ENCODE measurements at regions not wholly inside any gene's neighbourhood (a gene's known extent, or its start where the extent isn't known, plus 50 kb on each side); places are given as distances from the start of the nearest gene placed in this dataset.

DNA sequence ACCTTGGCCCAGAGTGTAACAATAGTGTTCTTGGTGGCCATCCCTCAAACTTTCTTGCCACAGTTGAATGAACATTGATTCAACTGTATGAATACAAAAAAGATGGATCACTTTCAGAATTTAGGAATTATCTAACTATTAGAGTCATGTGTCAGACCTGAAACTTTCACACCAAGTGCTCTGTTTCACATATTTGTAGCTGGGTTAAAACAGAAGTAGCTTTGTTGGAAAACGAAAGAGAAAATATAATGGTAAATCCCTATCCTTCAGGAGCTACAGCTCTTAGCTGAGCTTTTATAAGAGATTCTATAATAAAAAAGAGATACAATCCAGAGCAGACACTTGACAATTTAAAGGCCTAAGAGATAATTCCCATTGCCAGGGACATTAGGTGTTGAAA is 719.3 kb downstream of the JRKL start:
- TF ChIP-seq YBX1 (IDR thresholded peaks at IDR 0.05): no peak
- no peaks in the 10 kb centered on the region for H3K4me1 ChIP-seq (replicated peaks in 1 of 2; ENCODE audit: control insufficient read depth in 2 of 2, insufficient read depth in 2 of 2, low read length in 2 of 2)
- H3K9ac ChIP-seq (ENCODE audit: insufficient read depth in 1 of 2, low read depth in 2 of 2, low read length in 2 of 2): no peak overlapping the region
- no peaks in the 10 kb centered on the region for H3K79me2 ChIP-seq (ENCODE audit: control insufficient read depth, insufficient read depth, low read length)
- BruUV-seq (replicated peaks): no TSS peak
- FAIRE-seq (no peak), ATAC-seq (no peak), DNase-seq (ENCODE audit: extremely low read depth in 1 of 4, low spot score in 3 of 4) (no peak)
- no peak overlapping the region for H3K4me3 ChIP-seq
- WGBS (ENCODE audit: insufficient coverage, low coverage, missing lambda C conversion rate): 0% methylated on average over 1 of the region's 1 CpG
- H3K4me2 ChIP-seq (ENCODE audit: insufficient read depth, low read length): no peak overlapping the region
- H3K9me1 ChIP-seq (ENCODE audit: control insufficient read depth, insufficient read depth, low read length): no peaks in the 10 kb centered on the region
- H2AFZ ChIP-seq (ENCODE audit: low read depth, low read length): no peak overlapping the region
- ChIA-PET POLR2A (no interaction called here), CTCF (ENCODE audit: low intra/inter-chr PET ratio) (no interaction called here)
- intact Hi-C loops (cut with micrococcal nuclease) (no loop called here), in situ Hi-C loops (cut with MboI) (no loop called here)
- no peaks in the 10 kb centered on the region for H3K9me3 ChIP-seq (replicated peaks; ENCODE audit: control insufficient read depth, insufficient read depth, low read depth, low read length)
- no peak overlapping the region for H3K27ac ChIP-seq (ENCODE audit: extremely low read depth, low read depth, low read length)
- no peaks in the 10 kb centered on the region for H4K20me1 ChIP-seq (replicated peaks; ENCODE audit: control insufficient read depth, insufficient read depth, low read length)
- no peaks in the 10 kb centered on the region for H3K27me3 ChIP-seq (ENCODE audit: control insufficient read depth in 2 of 2, insufficient read depth in 2 of 2, low read length in 2 of 2)
- H3K36me3 ChIP-seq (ENCODE audit: control insufficient read depth, insufficient read depth, low read length): no peaks in the 10 kb centered on the region

DNA sequence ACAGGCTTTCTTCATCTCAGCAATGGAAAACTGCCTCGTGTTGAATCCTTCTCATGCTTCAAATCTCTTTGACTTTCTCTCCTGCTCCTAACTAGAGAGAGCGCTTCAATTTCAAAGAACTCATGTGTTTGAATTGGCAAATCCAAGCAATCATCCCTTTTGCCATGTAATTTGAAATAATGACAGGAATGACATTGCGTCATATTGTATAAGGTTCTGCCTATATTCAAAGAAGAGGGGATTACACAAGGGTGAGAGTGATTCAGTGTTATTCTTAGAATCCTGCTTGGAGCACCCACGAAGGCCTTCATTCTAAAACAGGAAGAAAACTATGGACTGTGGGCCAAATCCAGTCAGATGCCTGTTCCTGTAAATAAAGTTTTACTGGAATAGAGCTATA is 720.6 kb downstream of the JRKL start:
- FAIRE-seq: no peak
- H2AFZ ChIP-seq (ENCODE audit: low read depth, low read length): no peak overlapping the region
- H3K27ac ChIP-seq (ENCODE audit: extremely low read depth, low read depth, low read length): no peak overlapping the region
- H3K9me1 ChIP-seq (ENCODE audit: control insufficient read depth, insufficient read depth, low read length): no peaks in the 10 kb centered on the region
- no peak overlapping the region for H3K9ac ChIP-seq (ENCODE audit: insufficient read depth in 1 of 2, low read depth in 2 of 2, low read length in 2 of 2)
- H3K36me3 ChIP-seq (ENCODE audit: control insufficient read depth, insufficient read depth, low read length): no peaks in the 10 kb centered on the region
- no peaks in the 10 kb centered on the region for H4K20me1 ChIP-seq (replicated peaks; ENCODE audit: control insufficient read depth, insufficient read depth, low read length)
- H3K4me1 ChIP-seq (replicated peaks in 1 of 2; ENCODE audit: control insufficient read depth in 2 of 2, insufficient read depth in 2 of 2, low read length in 2 of 2): no peaks in the 10 kb centered on the region
- no peak for DNase-seq (ENCODE audit: extremely low read depth in 1 of 4, low spot score in 3 of 4)
- no TSS peak for BruUV-seq (replicated peaks)
- no peaks in the 10 kb centered on the region for H3K79me2 ChIP-seq (ENCODE audit: control insufficient read depth, insufficient read depth, low read length)
- CTCF ChIA-PET (ENCODE audit: low intra/inter-chr PET ratio): interaction anchor here (1.1 kb wide), 1 partner anchor 12 kb away, joined by 3 read pairs; no protein-coding TSS in a partner anchor
- POLR2A ChIA-PET: no interaction called here
- TF ChIP-seq CEBPB (tag; IDR thresholded peaks at IDR 0.05): peak; percentile 49
- no peak for TF ChIP-seq MEF2D (tag; conservative IDR thresholded peaks at IDR 0.05; ENCODE audit: low read depth)
- no peak for TF ChIP-seq CCAR2 (IDR thresholded peaks at IDR 0.05; ENCODE audit: low read depth, low read length)
- no peak for TF ChIP-seq CEBPG (CRISPR knock-in tag; IDR thresholded peaks at IDR 0.05)
- TF ChIP-seq CEBPG (tag; conservative IDR thresholded peaks at IDR 0.05 in 1 of 2, IDR thresholded peaks at IDR 0.05 in 1 of 2): peak; percentile 57 to 73
- TF ChIP-seq MCM7 (IDR thresholded peaks at IDR 0.05): no peak
- no peak for TF ChIP-seq RBM14 (IDR thresholded peaks at IDR 0.05; ENCODE audit: borderline replicate concordance, insufficient read depth, low read depth, low read length)
- TF ChIP-seq, protein P1, sequence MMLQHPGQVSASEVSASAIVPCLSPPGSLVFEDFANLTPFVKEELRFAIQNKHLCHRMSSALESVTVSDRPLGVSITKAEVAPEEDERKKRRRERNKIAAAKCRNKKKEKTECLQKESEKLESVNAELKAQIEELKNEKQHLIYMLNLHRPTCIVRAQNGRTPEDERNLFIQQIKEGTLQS (IDR thresholded peaks at IDR 0.05): peak; percentile 14; the same call in 1 of the 2 replicates
- TF ChIP-seq, protein P1 (CRISPR knock-in tag; conservative IDR thresholded peaks at IDR 0.05): no peak
- in situ Hi-C loops (cut with MboI): no loop called here
- H3K4me3 ChIP-seq: no peak overlapping the region
- no peak overlapping the region for H3K4me2 ChIP-seq (ENCODE audit: insufficient read depth, low read length)
- no peaks in the 10 kb centered on the region for H3K9me3 ChIP-seq (replicated peaks; ENCODE audit: control insufficient read depth, insufficient read depth, low read depth, low read length)
- WGBS (ENCODE audit: insufficient coverage, low coverage, missing lambda C conversion rate): 2% methylated on average over 4 of the region's 4 CpGs
- ATAC-seq: no peak
- no peaks in the 10 kb centered on the region for H3K27me3 ChIP-seq (ENCODE audit: control insufficient read depth in 2 of 2, insufficient read depth in 2 of 2, low read length in 2 of 2)
- intact Hi-C loops (cut with micrococcal nuclease): no loop called here

Measured in K562 (cell line).